ENCODE measurements at regions not wholly inside any gene's neighbourhood (a gene's known extent, or its start where the extent isn't known, plus 50 kb on each side); places are given as distances from the start of the nearest gene placed in this dataset.

GRCh38 chr13:64061649-64062048, 2646.0 kb upstream of the PCDH20 start:
- TF ChIP-seq CTCF (IDR thresholded peaks at IDR 0.05) = no peak
- TF ChIP-seq ZFX (IDR thresholded peaks at IDR 0.05; ENCODE audit: borderline replicate concordance) = no peak

All from 22Rv1 (cell line).